ENCODE measurements at regions not wholly inside any gene's neighbourhood (a gene's known extent, or its start where the extent isn't known, plus 50 kb on each side); places are given as distances from the start of the nearest gene placed in this dataset.

GRCh38 chr15:91576096-91576495 is 277.4 kb upstream of the SLCO3A1 start:
- Histone ChIP-seq H3K27ac (no peak overlapping the region), H3K4me3 (no peak overlapping the region), H4K20me1 (ENCODE audit: insufficient read depth, poor library complexity, severe bottlenecking) (no peaks in the 10 kb centered on the region), H3K79me2 (no peaks in the 10 kb centered on the region), H3K4me2 (no peak overlapping the region), H3K4me1 (ENCODE audit: insufficient read depth) (no peaks in the 10 kb centered on the region), H3K27me3 (no peaks in the 10 kb centered on the region), H3K9me3 (ENCODE audit: low read depth) (no peaks in the 10 kb centered on the region), H3K36me3 (replicated peaks; ENCODE audit: insufficient read depth, low read depth) (no peaks in the 10 kb centered on the region), H3K9me2 (replicated peaks; ENCODE audit: insufficient read depth) (no peaks in the 10 kb centered on the region), H2AFZ (no peak overlapping the region)
- no peak for DNase-seq (ENCODE audit: low spot score)
- WGBS (ENCODE audit: low lambda C conversion rate, missing lambda C conversion rate) = 79% methylated on average over 4 of the region's 4 CpGs
- TF ChIP-seq EZH2 (IDR thresholded peaks at IDR 0.05; ENCODE audit: borderline replicate concordance) (no peak), EZH2phosphoT487 (IDR thresholded peaks at IDR 0.05; ENCODE audit: low read depth, severe bottlenecking, unreplicated experiment) (no peak)
- TF ChIP-seq, protein P1, sequence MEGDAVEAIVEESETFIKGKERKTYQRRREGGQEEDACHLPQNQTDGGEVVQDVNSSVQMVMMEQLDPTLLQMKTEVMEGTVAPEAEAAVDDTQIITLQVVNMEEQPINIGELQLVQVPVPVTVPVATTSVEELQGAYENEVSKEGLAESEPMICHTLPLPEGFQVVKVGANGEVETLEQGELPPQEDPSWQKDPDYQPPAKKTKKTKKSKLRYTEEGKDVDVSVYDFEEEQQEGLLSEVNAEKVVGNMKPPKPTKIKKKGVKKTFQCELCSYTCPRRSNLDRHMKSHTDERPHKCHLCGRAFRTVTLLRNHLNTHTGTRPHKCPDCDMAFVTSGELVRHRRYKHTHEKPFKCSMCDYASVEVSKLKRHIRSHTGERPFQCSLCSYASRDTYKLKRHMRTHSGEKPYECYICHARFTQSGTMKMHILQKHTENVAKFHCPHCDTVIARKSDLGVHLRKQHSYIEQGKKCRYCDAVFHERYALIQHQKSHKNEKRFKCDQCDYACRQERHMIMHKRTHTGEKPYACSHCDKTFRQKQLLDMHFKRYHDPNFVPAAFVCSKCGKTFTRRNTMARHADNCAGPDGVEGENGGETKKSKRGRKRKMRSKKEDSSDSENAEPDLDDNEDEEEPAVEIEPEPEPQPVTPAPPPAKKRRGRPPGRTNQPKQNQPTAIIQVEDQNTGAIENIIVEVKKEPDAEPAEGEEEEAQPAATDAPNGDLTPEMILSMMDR (IDR thresholded peaks at IDR 0.05; ENCODE audit: poor library complexity) = no peak

DNA sequence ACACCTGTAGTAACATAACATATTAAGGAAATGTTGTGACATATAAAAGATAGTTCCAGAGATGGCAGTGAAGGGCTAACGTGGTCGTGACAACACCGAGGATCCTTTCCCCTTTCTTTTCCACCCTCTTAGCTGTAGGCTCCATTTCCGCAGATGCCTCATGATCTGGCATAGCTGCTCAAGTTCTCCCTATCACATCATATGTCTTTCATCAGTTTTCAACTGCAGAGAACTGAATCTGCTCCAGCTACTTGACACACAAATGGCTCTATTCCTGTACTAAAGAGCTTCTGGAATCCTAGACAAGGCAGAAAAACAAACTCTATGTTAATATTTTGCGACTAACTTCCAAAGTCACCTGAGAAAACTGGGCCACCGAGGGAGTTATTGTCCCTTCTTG is 275.0 kb upstream of the SLCO3A1 start:
- H3K4me3 ChIP-seq = no peak overlapping the region
- H3K27me3 ChIP-seq = no peaks in the 10 kb centered on the region
- no peaks in the 10 kb centered on the region for H3K4me1 ChIP-seq (ENCODE audit: insufficient read depth)
- H3K4me2 ChIP-seq = no peak overlapping the region
- H4K20me1 ChIP-seq (ENCODE audit: insufficient read depth, poor library complexity, severe bottlenecking) = no peaks in the 10 kb centered on the region
- DNase-seq (ENCODE audit: low spot score) = no peak
- no peaks in the 10 kb centered on the region for H3K36me3 ChIP-seq (replicated peaks; ENCODE audit: insufficient read depth, low read depth)
- H3K79me2 ChIP-seq = no peaks in the 10 kb centered on the region
- H3K27ac ChIP-seq = no peak overlapping the region
- whole genome bisulfite sequencing (ENCODE audit: low lambda C conversion rate, missing lambda C conversion rate) = 85% methylated on average over 6 of the region's 6 CpGs
- no peak overlapping the region for H2AFZ ChIP-seq
- no peaks in the 10 kb centered on the region for H3K9me3 ChIP-seq (ENCODE audit: low read depth)
- H3K9me2 ChIP-seq (replicated peaks; ENCODE audit: insufficient read depth) = no peaks in the 10 kb centered on the region
- TF ChIP-seq, protein P1 (IDR thresholded peaks at IDR 0.05; ENCODE audit: poor library complexity) = no peak
- TF ChIP-seq EZH2phosphoT487 (IDR thresholded peaks at IDR 0.05; ENCODE audit: low read depth, severe bottlenecking, unreplicated experiment) = no peak
- TF ChIP-seq EZH2 (IDR thresholded peaks at IDR 0.05; ENCODE audit: borderline replicate concordance) = no peak

DNA sequence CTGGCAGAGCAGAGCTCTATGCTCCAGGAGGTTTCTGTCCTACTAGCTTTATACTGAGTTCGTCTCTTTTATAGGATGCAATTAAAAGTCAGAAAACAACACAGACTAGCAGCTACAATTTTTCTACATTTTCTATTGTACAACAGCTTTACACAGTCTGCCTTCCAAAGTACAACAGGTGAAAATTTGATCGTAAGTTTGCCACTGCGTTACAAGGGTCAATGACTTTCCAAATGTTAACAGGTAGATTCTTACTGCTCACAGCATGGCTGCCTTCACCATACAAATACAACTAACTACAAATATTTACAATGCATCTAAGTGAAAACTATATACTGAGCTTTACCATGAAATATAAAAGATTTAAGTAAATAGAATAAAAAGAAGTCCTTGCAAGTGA is 268.6 kb upstream of the SLCO3A1 start:
- no peaks in the 10 kb centered on the region for H4K20me1 ChIP-seq (ENCODE audit: insufficient read depth, poor library complexity, severe bottlenecking)
- H3K36me3 ChIP-seq (replicated peaks; ENCODE audit: insufficient read depth, low read depth) = no peaks in the 10 kb centered on the region
- no peaks in the 10 kb centered on the region for H3K9me2 ChIP-seq (replicated peaks; ENCODE audit: insufficient read depth)
- H3K4me1 ChIP-seq (ENCODE audit: insufficient read depth) = no peaks in the 10 kb centered on the region
- H3K4me2 ChIP-seq = no peak overlapping the region
- H3K79me2 ChIP-seq = no peaks in the 10 kb centered on the region
- no peak overlapping the region for H3K4me3 ChIP-seq
- WGBS (ENCODE audit: low lambda C conversion rate, missing lambda C conversion rate) = 91% methylated on average over 3 of the region's 3 CpGs
- TF ChIP-seq EZH2 (IDR thresholded peaks at IDR 0.05; ENCODE audit: borderline replicate concordance) (no peak), EZH2phosphoT487 (IDR thresholded peaks at IDR 0.05; ENCODE audit: low read depth, severe bottlenecking, unreplicated experiment) (no peak)
- TF ChIP-seq, protein P1 (IDR thresholded peaks at IDR 0.05; ENCODE audit: poor library complexity) = no peak
- peaks cover 4% of the 10 kb centered on the region for H3K27me3 ChIP-seq
- H2AFZ ChIP-seq = no peak overlapping the region
- no peak for DNase-seq (ENCODE audit: low spot score)
- H3K27ac ChIP-seq = no peak overlapping the region
- no peaks in the 10 kb centered on the region for H3K9me3 ChIP-seq (ENCODE audit: low read depth)

GRCh38 chr15:91586560-91586959 is 266.9 kb upstream of the SLCO3A1 start:
- Histone ChIP-seq H3K79me2 (no peaks in the 10 kb centered on the region), H3K4me2 (no peak overlapping the region), H3K4me3 (no peak overlapping the region), H3K9me2 (replicated peaks; ENCODE audit: insufficient read depth) (no peaks in the 10 kb centered on the region), H3K27ac (no peak overlapping the region), H3K9me3 (ENCODE audit: low read depth) (no peaks in the 10 kb centered on the region), H3K4me1 (ENCODE audit: insufficient read depth) (no peaks in the 10 kb centered on the region), H3K36me3 (replicated peaks; ENCODE audit: insufficient read depth, low read depth) (no peaks in the 10 kb centered on the region), H3K27me3 (peaks cover 4% of the 10 kb centered on the region), H2AFZ (no peak overlapping the region), H4K20me1 (ENCODE audit: insufficient read depth, poor library complexity, severe bottlenecking) (no peaks in the 10 kb centered on the region)
- 78% methylated on average over 4 of the region's 4 CpGs for WGBS (ENCODE audit: low lambda C conversion rate, missing lambda C conversion rate)
- TF ChIP-seq, protein P1 (IDR thresholded peaks at IDR 0.05; ENCODE audit: poor library complexity) = no peak
- TF ChIP-seq EZH2 (IDR thresholded peaks at IDR 0.05; ENCODE audit: borderline replicate concordance) (no peak), EZH2phosphoT487 (IDR thresholded peaks at IDR 0.05; ENCODE audit: low read depth, severe bottlenecking, unreplicated experiment) (no peak)
- DNase-seq (ENCODE audit: low spot score) = no peak

Measured in hepatocyte (in vitro differentiated cells).